Fibroblast of lung (primary cell): ENCODE measurements at regions not wholly inside any gene's neighbourhood (a gene's known extent, or its start where the extent isn't known, plus 50 kb on each side); places are given as distances from the start of the nearest gene placed in this dataset.
A peak's percentile ranks its signal among the peaks of the same experiment; 100 is the strongest.

Experiments used
- DNase-seq, 2 donors: peaks; one replicate each; pipeline versions ENCODE4 v3.0.0 to v3.0.0-alpha.2; 2010; ENCODE audit warnings: low read depth in 2 of 2
- H2AFZ ChIP-seq: 2 replicates; pipeline ENCODE4 v1.5.1; 2012; ENCODE audit warnings: low read length, control low read depth, inconsistent platforms
- H3K27ac ChIP-seq: 2 replicates; pipeline ENCODE4 v1.5.1; 2011; ENCODE audit warnings: low read length, control low read depth; ENCODE audit not compliant: insufficient read depth
- H3K27me3 ChIP-seq: 2 replicates; pipeline ENCODE4 v1.5.1; 2011; ENCODE audit warnings: mild to moderate bottlenecking, low read length; ENCODE audit not compliant: control insufficient read depth, insufficient read depth
- H3K36me3 ChIP-seq: 2 replicates; pipeline ENCODE4 v1.5.1; 2011; ENCODE audit warnings: low read length; ENCODE audit not compliant: control insufficient read depth, insufficient read depth
- H3K4me1 ChIP-seq: 2 replicates; pipeline ENCODE4 v1.5.1; 2011; ENCODE audit warnings: low read length; ENCODE audit not compliant: control insufficient read depth, insufficient read depth; ENCODE audit errors: extremely low read depth
- H3K4me2 ChIP-seq: 2 replicates; pipeline ENCODE4 v1.5.1; 2011; ENCODE audit warnings: low read length, control low read depth; ENCODE audit not compliant: insufficient read depth; ENCODE audit errors: extremely low read depth
- H3K4me3 ChIP-seq, 4 experiments: fragments of 200-600 bp in 1 of 4; sonication (generic) in 1 of 4; replicated peaks in 1 of 4; 2 replicates each; pipeline ENCODE4 v1.5.1; 2011 to 2016; ENCODE audit warnings: low read length in 4 of 4, low read depth in 3 of 4, mild to moderate bottlenecking in 3 of 4, control low read depth in 2 of 4, inconsistent platforms in 1 of 4, mixed read lengths in 1 of 4; ENCODE audit not compliant: insufficient read depth in 1 of 4; ENCODE audit errors: control extremely low read depth in 1 of 4
- H3K79me2 ChIP-seq: 2 replicates; pipeline ENCODE4 v1.5.1; 2012; ENCODE audit warnings: mild to moderate bottlenecking, low read length, inconsistent platforms; ENCODE audit not compliant: control insufficient read depth, insufficient read depth
- H3K9ac ChIP-seq: 2 replicates; pipeline ENCODE4 v1.5.1; 2011; ENCODE audit warnings: mild to moderate bottlenecking, low read length, control low read depth; ENCODE audit not compliant: insufficient read depth
- H3K9me3 ChIP-seq: 2 replicates; pipeline ENCODE4 v1.5.1; 2012; ENCODE audit warnings: low read depth, low read length; ENCODE audit not compliant: control insufficient read depth, insufficient read depth
- H4K20me1 ChIP-seq: 2 replicates; pipeline ENCODE4 v1.5.1; 2011; ENCODE audit warnings: low read length; ENCODE audit not compliant: control insufficient read depth, insufficient read depth; ENCODE audit errors: extremely low read depth
- EZH2 ChIP-seq: IDR thresholded peaks from 2 replicates; pipeline ENCODE4 v1.5.1; 2012; ENCODE audit warnings: low read length, control low read depth, mild to moderate bottlenecking; ENCODE audit errors: missing control alignments
- TF ChIP-seq, protein P1 (sequence below), 2 donors: IDR thresholded peaks in 1 of 2; conservative IDR thresholded peaks in 1 of 2; 1 replicate in 1 of 2; 2 replicates in 1 of 2; pipeline ENCODE4 v1.5.1; 2011 to 2012; ENCODE audit warnings: low read length in 2 of 2, control low read depth in 1 of 2, inconsistent platforms in 1 of 2, low read depth in 1 of 2, mild to moderate bottlenecking in 1 of 2

GRCh38 chr4:19230906-19231545, 1020.7 kb upstream of the SLIT2 start:
- Histone ChIP-seq H3K4me2 (no peak overlapping the region), H4K20me1 (no peaks in the 10 kb centered on the region), H3K27me3 (no peaks in the 10 kb centered on the region), H2AFZ (peak overlapping the region; percentile 30), H3K79me2 (no peaks in the 10 kb centered on the region), H3K4me3 (no peak overlapping the region), H3K9ac (no peak overlapping the region), H3K4me1 (no peaks in the 10 kb centered on the region), H3K36me3 (no peaks in the 10 kb centered on the region), H3K9me3 (no peaks in the 10 kb centered on the region), H3K27ac (no peak overlapping the region)
- no peak for TF ChIP-seq EZH2
- TF ChIP-seq, protein P1, sequence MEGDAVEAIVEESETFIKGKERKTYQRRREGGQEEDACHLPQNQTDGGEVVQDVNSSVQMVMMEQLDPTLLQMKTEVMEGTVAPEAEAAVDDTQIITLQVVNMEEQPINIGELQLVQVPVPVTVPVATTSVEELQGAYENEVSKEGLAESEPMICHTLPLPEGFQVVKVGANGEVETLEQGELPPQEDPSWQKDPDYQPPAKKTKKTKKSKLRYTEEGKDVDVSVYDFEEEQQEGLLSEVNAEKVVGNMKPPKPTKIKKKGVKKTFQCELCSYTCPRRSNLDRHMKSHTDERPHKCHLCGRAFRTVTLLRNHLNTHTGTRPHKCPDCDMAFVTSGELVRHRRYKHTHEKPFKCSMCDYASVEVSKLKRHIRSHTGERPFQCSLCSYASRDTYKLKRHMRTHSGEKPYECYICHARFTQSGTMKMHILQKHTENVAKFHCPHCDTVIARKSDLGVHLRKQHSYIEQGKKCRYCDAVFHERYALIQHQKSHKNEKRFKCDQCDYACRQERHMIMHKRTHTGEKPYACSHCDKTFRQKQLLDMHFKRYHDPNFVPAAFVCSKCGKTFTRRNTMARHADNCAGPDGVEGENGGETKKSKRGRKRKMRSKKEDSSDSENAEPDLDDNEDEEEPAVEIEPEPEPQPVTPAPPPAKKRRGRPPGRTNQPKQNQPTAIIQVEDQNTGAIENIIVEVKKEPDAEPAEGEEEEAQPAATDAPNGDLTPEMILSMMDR (conservative IDR thresholded peaks at IDR 0.05 in 1 of 2, IDR thresholded peaks at IDR 0.05 in 1 of 2; ENCODE audit: low read depth in 1 of 2, low read length in 2 of 2) = no peak
- DNase-seq = no peak

DNA sequence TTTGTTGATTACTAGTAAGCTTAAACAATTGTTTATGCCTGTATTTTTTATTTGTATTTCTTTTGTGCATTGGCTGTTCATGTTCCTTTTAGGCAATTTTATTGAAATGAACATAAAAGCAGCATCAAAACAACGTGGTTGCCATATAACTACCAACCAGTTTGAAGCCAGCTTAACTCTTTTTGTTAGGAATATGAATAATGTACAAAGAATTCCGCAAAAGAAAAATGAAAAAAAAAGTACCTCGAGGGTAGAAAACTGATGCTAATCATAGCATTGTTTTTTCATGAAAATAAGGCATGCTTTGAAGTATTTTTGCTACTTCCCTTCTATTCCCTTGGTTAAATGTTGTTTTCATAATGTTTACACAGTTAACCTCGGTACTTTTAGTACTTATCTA, 1024.0 kb upstream of the SLIT2 start:
- H3K27me3 ChIP-seq = no peaks in the 10 kb centered on the region
- TF ChIP-seq, protein P1 (conservative IDR thresholded peaks at IDR 0.05 in 1 of 2, IDR thresholded peaks at IDR 0.05 in 1 of 2; ENCODE audit: low read depth in 1 of 2, low read length in 2 of 2) = no peak
- TF ChIP-seq EZH2 = no peak
- peak in 1 of 2 donors; percentile 8 for DNase-seq

GRCh38 chr4:19224820-19225219, 1026.9 kb upstream of the SLIT2 start:
- Histone ChIP-seq H3K9ac (no peak overlapping the region), H2AFZ (no peak overlapping the region), H3K79me2 (no peaks in the 10 kb centered on the region), H3K4me3 (no peak overlapping the region), H3K4me1 (no peaks in the 10 kb centered on the region), H3K27ac (no peak overlapping the region), H3K9me3 (no peaks in the 10 kb centered on the region), H3K27me3 (no peaks in the 10 kb centered on the region), H4K20me1 (no peaks in the 10 kb centered on the region), H3K4me2 (no peak overlapping the region), H3K36me3 (no peaks in the 10 kb centered on the region)
- peak; percentile 23 to 61 for DNase-seq
- TF ChIP-seq, protein P1 (conservative IDR thresholded peaks at IDR 0.05 in 1 of 2, IDR thresholded peaks at IDR 0.05 in 1 of 2; ENCODE audit: low read depth in 1 of 2, low read length in 2 of 2) = peak in 1 of 2 donors; percentile 12
- no peak for TF ChIP-seq EZH2

More for the DNA sequence above, 1024.0 kb upstream of the SLIT2 start:
- no peak overlapping the region for H3K4me2 ChIP-seq
- H3K79me2 ChIP-seq = no peaks in the 10 kb centered on the region
- H3K9me3 ChIP-seq = no peaks in the 10 kb centered on the region
- no peak overlapping the region for H3K9ac ChIP-seq
- H2AFZ ChIP-seq = no peak overlapping the region
- no peaks in the 10 kb centered on the region for H3K4me1 ChIP-seq
- H3K36me3 ChIP-seq = no peaks in the 10 kb centered on the region
- H4K20me1 ChIP-seq = no peaks in the 10 kb centered on the region
- no peak overlapping the region for H3K27ac ChIP-seq
- H3K4me3 ChIP-seq = no peak overlapping the region
